HG02870 (cell line): ENCODE measurements at regions not wholly inside any gene's neighbourhood (a gene's known extent, or its start where the extent isn't known, plus 50 kb on each side); places are given as distances from the start of the nearest gene placed in this dataset.
"Not testable (repeated sequence)": the region's sequence is repeated elsewhere in the genome, so short reads cannot be mapped to it uniquely, and the experiment has no call there.

Experiments
- ATAC-seq: cut with Tn5 transposase; IDR thresholded peaks from one replicate; pipeline ENCODE4 v1.9.1; 2021; ENCODE audit warnings: mild to moderate bottlenecking, moderate library complexity; ENCODE audit not compliant: unreplicated experiment

DNA sequence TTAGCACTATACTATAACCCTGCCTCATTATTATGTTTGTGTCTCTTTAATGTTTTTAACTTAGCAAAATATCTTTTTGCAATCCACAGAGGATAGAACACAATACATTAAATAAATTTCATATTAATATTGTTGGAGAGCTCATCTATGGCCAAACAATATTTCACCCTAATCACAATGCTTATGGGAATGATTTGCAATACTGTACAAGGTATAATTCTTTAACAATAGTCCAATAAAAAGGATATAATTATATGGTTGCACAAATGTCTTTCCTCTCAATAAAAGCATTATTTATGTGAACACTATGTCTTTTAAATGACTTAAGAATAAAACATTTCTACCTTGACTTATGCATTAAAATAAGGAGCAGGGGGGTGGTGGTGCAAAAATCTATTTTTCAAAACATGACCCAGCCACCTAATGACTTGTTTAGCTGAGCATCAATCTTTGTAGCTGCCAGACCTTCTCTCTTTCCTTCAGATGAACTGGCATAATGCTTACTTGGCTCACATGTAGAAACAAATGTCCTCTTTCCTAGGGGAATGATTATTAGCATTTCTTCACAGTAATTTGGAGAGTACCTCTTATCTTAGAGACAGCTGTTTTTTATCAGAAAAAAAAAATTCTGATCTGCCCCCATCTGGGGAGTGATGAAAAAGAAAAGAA, 1933.6 kb upstream of the LRRTM1 start:
- no peak for ATAC-seq

DNA sequence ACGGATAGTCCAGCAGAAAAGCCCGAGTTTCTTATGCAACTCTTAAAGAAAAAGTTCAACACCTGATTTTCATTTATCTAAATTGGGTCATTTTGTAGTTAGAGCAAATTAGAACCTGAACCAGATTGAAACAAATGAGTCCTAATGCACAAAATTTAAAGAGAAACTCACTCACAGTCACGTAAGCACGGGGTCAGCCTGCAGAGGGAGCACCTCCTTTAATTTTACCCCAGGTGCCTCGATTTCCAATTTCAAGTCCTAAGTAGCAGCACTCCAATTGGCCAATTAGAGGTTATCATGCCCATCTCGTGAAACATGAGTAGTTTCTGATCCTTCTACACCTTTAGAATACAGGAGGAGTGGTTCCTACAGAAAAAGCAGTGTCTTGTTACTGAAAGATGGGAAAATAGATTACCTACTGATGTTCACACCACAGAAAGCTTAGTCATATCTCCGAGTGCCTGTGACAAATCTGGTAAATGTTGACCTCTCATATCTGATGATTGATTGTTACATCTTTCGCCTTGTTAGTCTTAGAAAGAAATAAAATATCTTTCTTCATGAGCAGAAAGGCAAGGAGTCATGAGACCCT, 1929.8 kb upstream of the LRRTM1 start:
- no peak for ATAC-seq

GRCh38 chr2:82233806-82234205, 1929.3 kb upstream of the LRRTM1 start:
- no peak for ATAC-seq

- no peak for ATAC-seq
Observed at GRCh38 chr2:82230406-82230805, 1925.9 kb upstream of the LRRTM1 start.

DNA sequence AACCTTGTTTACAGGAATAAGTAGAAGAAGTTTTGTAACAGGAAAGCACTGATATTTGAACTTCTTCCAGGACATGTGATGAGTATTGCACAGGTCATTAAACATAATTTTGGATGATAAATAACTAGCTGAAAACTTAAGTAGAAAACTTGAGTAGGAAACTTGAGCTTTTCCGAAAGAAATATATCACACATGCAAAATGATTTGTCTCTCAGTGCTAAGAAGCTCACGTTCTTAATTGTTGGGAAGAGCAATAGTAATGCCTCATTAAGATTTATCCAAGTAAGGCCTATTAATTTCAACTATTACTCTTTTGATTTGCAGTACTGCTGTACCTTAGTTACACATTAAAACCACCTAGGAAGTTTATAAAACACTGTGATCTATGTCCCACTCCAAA, 1921.9 kb upstream of the LRRTM1 start:
- no peak for ATAC-seq

DNA sequence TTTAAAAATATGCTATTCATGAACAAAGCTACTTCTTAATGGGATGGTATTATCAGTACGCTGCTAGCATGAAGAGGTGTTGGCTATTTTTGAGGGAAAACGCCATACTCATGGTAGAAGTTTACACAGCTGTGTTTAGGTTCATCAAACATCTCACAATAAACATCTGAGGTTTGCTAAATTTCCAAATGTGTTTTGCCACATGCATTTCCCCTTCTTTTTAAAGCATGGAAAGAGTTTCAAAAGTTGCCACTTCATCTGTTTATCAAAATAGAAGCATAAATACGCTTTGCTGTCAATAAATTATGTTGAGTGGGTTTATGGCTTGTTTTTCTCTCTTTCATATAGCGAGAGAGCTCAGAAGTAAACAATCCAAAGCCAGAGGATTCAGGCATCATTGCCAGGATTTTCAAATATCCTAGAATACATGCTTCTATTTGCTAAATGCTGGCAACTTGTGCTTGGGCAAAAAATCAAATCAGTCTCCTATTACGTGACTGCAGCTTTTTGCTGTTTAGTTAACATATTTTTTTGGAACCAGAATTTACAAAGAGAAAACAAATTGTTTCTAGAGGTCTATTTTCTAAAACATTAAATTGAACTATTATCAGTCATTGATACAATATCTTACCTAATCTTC, 1919.9 kb upstream of the LRRTM1 start:
- ATAC-seq, result no peak

DNA sequence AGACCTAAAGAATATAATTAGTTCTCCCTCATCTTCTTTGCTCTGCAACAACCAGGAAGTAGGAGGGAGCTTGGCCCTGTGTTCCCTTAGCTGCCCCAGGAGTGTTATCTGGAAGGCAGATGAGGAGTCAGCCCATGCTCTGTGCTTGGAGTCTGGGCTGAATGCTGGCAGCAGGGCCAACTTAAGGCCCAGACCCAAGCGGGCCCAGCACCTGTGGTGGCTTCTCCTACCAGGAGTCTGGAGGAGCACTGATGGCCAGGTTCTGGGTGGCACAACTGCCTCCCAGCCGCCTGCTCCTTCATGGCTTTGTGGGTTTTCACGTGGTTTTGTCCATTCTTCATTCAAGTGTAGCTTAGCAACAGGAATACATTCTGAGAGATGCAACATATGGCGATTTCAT, 1910.7 kb upstream of the LRRTM1 start:
- no peak for ATAC-seq

DNA sequence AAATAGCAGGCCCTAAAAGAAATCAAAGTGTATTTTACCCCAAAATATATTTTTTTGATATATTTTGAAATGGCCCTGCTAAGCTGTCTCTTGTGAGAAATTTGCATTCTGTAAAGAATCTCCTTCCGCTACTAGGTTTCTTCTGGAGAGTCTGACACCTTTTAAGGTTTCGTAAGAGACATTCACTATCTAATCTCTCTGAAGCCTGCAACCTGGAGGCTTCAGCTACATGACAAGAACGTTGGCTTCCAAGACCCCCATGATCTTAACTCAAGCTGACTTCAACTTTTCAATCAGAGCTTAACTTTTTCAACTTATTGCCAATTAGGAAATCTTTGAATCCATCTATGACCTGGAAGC, 1894.9 kb upstream of the LRRTM1 start:
- no peak for ATAC-seq

GRCh38 chr2:82198809-82199492, 1894.4 kb upstream of the LRRTM1 start:
- no peak for ATAC-seq

GRCh38 chr2:82182270-82182669, 1877.7 kb upstream of the LRRTM1 start:
- ATAC-seq, result no peak

- ATAC-seq, result not testable (repeated sequence)
Observed at GRCh38 chr2:82175210-82175609, 1870.7 kb upstream of the LRRTM1 start.

DNA sequence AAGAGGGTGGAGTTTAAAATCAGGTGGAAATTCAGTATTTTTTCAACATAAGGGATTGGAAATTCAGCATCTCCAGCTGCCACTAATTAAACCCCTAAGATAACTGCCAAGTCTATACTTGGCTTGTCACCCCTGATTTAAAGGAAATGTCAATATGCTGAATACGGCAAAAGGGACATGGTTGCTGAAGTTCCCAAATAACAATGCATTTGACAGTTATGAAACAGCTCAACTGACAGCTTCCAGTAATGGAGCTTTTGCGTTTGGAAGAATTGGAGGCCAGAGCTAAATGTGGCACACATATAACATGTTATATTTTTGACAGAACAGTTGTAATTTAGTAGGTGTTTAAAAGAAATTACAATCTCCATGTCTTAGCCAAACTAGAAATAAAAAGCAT, 1867.9 kb upstream of the LRRTM1 start:
- ATAC-seq, result no peak

DNA sequence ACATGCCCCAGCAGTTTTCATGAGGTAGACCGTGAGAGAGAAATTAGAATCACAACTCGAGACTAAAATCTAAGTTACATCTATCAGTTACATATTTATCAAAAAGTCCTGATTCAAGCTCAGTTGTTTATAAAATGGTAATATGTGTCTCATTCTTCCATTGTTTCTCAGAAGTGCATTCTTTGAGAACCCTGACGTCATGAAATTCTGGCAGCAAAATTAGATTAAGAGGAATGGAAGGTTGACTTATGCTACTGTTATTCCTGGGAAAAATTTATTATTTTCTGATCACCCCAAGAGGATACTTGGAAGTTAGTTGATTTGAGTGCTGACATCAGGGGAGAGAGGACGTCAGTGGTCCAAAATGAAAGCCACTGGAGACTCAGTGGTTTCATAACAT, 1864.8 kb upstream of the LRRTM1 start:
- no peak for ATAC-seq

GRCh38 chr2:82165377-82165776, 1860.8 kb upstream of the LRRTM1 start:
- ATAC-seq, result no peak

DNA sequence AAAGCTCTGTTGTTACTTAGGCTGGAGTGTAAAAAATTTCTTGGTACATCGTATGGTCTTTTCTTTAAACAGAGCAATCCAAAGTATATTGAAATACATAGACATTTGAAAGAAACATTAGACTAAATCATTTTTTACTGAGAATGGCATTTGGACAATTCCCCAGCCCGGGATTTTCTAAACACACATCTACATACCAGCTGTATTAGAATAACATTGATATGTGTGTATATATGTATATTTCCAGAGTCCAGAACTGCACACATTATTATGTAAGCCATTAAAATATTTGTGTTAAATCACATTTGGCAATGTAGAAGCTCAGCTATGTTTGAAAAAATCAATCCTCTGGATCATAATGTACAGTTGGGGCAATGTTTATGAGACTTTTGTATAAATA, 1853.6 kb upstream of the LRRTM1 start:
- no peak for ATAC-seq

DNA sequence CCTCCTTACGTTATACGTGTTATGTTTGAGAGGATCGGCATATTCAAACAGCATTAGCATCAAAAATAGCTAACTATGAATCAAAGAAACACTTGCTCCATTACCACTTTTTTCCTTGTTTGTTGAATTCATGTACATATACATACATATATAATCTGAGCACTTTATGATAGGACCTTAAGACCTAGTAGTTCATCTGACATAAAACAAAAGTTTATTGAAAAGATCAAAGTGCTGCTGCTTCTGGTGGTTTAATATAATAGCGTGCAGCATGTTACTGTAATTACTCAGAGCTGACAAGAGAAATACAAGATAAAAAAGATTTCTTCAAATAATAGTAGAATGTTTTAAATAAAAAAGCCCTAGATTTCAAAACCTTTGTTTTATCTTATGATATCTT, 1850.9 kb upstream of the LRRTM1 start:
- ATAC-seq, result no peak

DNA sequence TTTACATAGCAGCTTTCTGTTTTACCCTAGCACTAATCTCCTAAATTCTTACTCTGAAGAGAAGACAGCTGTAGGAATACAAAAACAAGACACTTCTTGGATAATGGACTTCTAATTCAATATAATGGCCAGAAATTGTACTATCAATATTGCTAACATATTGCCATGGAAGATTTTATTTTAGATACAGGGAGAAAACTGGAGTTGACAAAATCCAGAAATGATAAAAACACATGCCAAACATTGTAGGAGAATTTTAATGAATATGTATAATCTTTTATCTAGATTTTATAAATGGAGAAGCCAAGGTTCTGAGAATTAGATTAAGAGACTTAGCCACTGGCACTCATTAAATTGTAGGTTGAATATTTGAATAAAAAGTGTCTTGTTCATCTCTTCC, 1838.8 kb upstream of the LRRTM1 start:
- no peak for ATAC-seq

DNA sequence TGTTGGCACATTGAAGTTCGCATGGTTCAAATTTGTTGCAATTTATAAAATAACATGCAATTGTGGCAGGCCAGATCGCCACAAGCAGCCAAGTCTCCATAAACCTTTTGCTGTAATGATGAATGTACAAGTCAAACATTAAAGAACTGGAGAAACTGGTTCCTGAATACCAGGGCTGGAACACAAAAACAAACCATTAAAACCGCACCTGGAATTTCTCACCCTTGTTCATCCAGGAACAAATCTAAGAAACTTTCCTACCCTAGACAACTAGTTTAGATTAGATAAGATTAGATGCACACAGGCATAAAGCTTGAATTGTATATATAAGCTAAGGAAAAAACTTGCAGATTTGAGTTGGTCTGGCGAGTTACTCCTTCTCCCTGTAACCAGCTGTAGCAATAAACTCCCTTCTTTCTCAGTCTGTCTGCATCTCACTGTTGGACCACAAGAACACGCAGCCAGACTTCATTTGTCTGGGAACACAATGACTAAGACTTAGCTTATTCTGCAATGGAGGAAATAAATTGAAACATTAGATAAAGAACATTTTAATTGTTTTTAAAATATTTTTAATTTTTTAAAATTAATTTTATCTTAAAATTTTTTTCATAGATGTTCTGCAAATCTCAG, 1835.5 kb upstream of the LRRTM1 start:
- no peak for ATAC-seq

DNA sequence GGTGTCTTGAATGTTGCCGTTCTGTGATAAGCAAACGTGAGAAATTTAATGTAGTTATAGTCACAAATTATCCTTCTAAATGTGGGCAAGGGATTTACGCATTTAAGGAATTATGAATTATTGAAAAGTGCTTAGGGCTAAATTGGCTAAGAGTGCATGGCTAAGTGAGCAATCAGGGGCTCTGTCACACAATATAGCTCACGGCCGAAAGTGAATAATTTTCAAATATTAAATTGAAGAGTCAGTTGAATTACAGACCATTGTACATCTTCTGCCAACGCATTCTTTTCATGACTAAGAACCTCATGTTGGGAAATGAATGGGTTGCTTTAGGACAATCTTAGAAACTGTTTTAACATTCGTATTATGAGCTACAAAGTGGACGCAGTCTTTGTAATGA, 1832.9 kb upstream of the LRRTM1 start:
- no peak for ATAC-seq

DNA sequence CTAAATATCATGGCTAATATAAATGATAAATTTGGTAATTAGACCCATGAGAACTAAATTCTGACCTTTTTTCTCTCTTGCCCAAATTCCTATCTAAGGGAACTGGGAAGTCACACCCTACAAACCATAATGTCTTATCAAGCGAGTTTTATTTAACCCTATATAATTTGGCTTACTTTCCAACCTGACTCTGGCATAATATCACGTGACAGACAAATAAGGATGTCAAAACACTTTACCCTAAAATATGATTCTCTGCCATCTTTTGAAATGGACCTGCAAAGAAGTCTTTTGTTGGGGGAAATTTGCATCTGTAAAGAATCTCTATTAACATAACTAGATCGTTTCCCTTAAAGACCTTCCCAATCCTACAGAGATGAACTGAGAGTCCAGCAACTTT, 1823.5 kb upstream of the LRRTM1 start:
- no peak for ATAC-seq

DNA sequence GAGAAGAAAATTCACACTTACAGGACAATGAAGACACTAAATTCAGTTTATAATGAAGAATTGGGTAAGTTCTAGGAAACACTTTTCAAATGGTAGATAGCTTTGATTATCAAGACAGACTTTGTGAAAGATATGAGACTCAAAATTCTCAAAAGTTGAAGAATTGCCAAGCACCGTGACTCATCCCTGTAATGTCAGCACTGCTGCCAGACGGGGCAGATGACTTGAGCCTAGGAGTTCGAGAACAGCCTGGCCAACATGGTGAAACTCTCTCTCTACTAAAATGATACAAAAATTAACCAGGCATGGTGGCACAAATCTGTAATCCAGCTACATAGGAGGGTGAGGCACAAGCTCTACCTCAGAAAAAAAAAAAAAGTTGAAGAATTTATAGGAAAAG, 1820.1 kb upstream of the LRRTM1 start:
- no peak for ATAC-seq

DNA sequence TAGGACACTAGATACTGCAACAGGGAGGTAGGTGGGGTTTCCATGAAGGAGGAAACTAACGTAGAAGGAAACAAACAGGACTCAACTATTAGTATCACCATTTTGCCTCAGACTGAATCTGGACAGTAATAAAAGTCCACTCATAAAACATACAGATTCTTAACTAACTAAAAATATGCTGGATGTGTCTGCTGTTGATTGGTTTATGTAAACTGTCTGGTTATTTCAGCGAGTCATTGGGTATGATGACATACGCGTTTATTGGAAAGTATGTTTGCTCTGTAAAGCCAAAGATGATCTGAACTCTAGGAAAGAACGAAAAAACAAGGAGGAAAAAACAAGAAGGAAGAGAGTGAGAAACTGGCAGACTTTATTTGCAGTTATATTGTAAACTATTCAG, 1816.1 kb upstream of the LRRTM1 start:
- ATAC-seq, result no peak
